HL-60 (cell line): ENCODE measurements at regions not wholly inside any gene's neighbourhood (a gene's known extent, or its start where the extent isn't known, plus 50 kb on each side); places are given as distances from the start of the nearest gene placed in this dataset.

Experiments
- CTCF ChIP-seq: IDR thresholded peaks from one replicate; pipeline ENCODE4 v1.5.1; 2011; ENCODE audit warnings: low read length, control low read depth, inconsistent platforms; ENCODE audit not compliant: insufficient read depth
- GABPA ChIP-seq: IDR thresholded peaks from 2 replicates; pipeline ENCODE4 v1.6.1; 2012; ENCODE audit warnings: low read depth
- POLR2AphosphoS5 ChIP-seq: IDR thresholded peaks from 2 replicates; pipeline ENCODE4 v1.6.1; 2012; ENCODE audit warnings: low read depth
- REST ChIP-seq: IDR thresholded peaks from 2 replicates; pipeline ENCODE4 v1.6.1; 2012; ENCODE audit warnings: low read depth; ENCODE audit not compliant: insufficient replicate concordance
- SPI1 ChIP-seq: IDR thresholded peaks from 2 replicates; pipeline ENCODE4 v1.6.1; 2012; ENCODE audit warnings: low read depth, mild to moderate bottlenecking, borderline replicate concordance

GRCh38 chr14:25411781-25412757 is 362.1 kb upstream of the STXBP6 start:
- TF ChIP-seq CTCF (no peak), GABPA (no peak), POLR2AphosphoS5 (no peak), REST (no peak), SPI1 (no peak)
